ENCODE measurements at regions not wholly inside any gene's neighbourhood (a gene's known extent, or its start where the extent isn't known, plus 50 kb on each side); places are given as distances from the start of the nearest gene placed in this dataset.

GRCh38 chr4:163902417-163902816 is 407.9 kb downstream of the TMA16 start:
- Mint-ChIP-seq H3K9me3 (peaks cover 2% of the 10 kb centered on the region), H3K27ac (no peak overlapping the region), H3K27me3 (ENCODE audit: insufficient read depth) (no peaks in the 10 kb centered on the region), H3K36me3 (ENCODE audit: low read depth) (no peaks in the 10 kb centered on the region), H3K4me1 (peaks cover 7% of the 10 kb centered on the region), H3K4me3 (no peak overlapping the region)
- no peak overlapping the region for H3K27ac ChIP-seq (ENCODE audit: low read depth, low read length)
- TF ChIP-seq CTCF (conservative IDR thresholded peaks at IDR 0.05) = no peak
- H3K27me3 ChIP-seq (ENCODE audit: control insufficient read depth, insufficient read depth, low read length, poor library complexity, severe bottlenecking) = peaks cover 12% of the 10 kb centered on the region
- no peak overlapping the region for H3K9ac ChIP-seq (ENCODE audit: extremely low read depth, low read length, poor library complexity, severe bottlenecking)
- no peaks in the 10 kb centered on the region for H3K9me3 ChIP-seq (ENCODE audit: control insufficient read depth, low read length)
- 100% methylated on average over 2 of the region's 2 CpGs; no CpG with 5 or more reads in 1 of the 2 experiments for WGBS, 2 experiments (ENCODE audit: insufficient coverage in 1 of 2, insufficient read length in 1 of 2)
- H3K4me1 ChIP-seq (ENCODE audit: control insufficient read depth, insufficient read depth, low read length) = no peaks in the 10 kb centered on the region
- H3K4me3 ChIP-seq (ENCODE audit: low read length) = no peak overlapping the region
- no peak for DNase-seq
- H3K36me3 ChIP-seq (ENCODE audit: control insufficient read depth, insufficient read depth, low read length) = no peaks in the 10 kb centered on the region

GRCh38 chr4:163911891-163912290 is 417.4 kb downstream of the TMA16 start:
- H3K4me1 Mint-ChIP-seq = no peaks in the 10 kb centered on the region
- H3K9me3 ChIP-seq (ENCODE audit: control insufficient read depth, low read length) = no peaks in the 10 kb centered on the region
- H3K4me3 Mint-ChIP-seq = no peak overlapping the region
- H3K36me3 ChIP-seq (ENCODE audit: control insufficient read depth, insufficient read depth, low read length) = no peaks in the 10 kb centered on the region
- no peaks in the 10 kb centered on the region for H3K4me1 ChIP-seq (ENCODE audit: control insufficient read depth, insufficient read depth, low read length)
- H3K27me3 ChIP-seq (ENCODE audit: control insufficient read depth, insufficient read depth, low read length, poor library complexity, severe bottlenecking) = no peaks in the 10 kb centered on the region
- H3K27ac Mint-ChIP-seq = no peak overlapping the region
- no peak overlapping the region for H3K9ac ChIP-seq (ENCODE audit: extremely low read depth, low read length, poor library complexity, severe bottlenecking)
- H3K36me3 Mint-ChIP-seq (ENCODE audit: low read depth) = no peaks in the 10 kb centered on the region
- no peak for TF ChIP-seq CTCF (conservative IDR thresholded peaks at IDR 0.05)
- no peaks in the 10 kb centered on the region for H3K27me3 Mint-ChIP-seq (ENCODE audit: insufficient read depth)
- WGBS, 2 experiments (ENCODE audit: insufficient coverage in 1 of 2, insufficient read length in 1 of 2) = 87 to 100% methylated on average over 3 to 5 of the region's 5 CpGs
- no peak overlapping the region for H3K4me3 ChIP-seq (ENCODE audit: low read length)
- no peaks in the 10 kb centered on the region for H3K9me3 Mint-ChIP-seq
- DNase-seq = no peak
- no peak overlapping the region for H3K27ac ChIP-seq (ENCODE audit: low read depth, low read length)

- H3K4me3 ChIP-seq (ENCODE audit: low read length) = no peak overlapping the region
- H3K36me3 Mint-ChIP-seq (ENCODE audit: low read depth) = no peaks in the 10 kb centered on the region
- H3K4me1 ChIP-seq (ENCODE audit: control insufficient read depth, insufficient read depth, low read length) = no peaks in the 10 kb centered on the region
- no peak overlapping the region for H3K27ac ChIP-seq (ENCODE audit: low read depth, low read length)
- no peak for DNase-seq
- H3K4me1 Mint-ChIP-seq = no peaks in the 10 kb centered on the region
- H3K4me3 Mint-ChIP-seq = no peak overlapping the region
- no peaks in the 10 kb centered on the region for H3K36me3 ChIP-seq (ENCODE audit: control insufficient read depth, insufficient read depth, low read length)
- 90% methylated on average over 4 of the region's 4 CpGs; no CpG with 5 or more reads in 1 of the 2 experiments for WGBS, 2 experiments (ENCODE audit: insufficient coverage in 1 of 2, insufficient read length in 1 of 2)
- no peak overlapping the region for H3K27ac Mint-ChIP-seq
- H3K9me3 Mint-ChIP-seq = no peaks in the 10 kb centered on the region
- H3K9me3 ChIP-seq (ENCODE audit: control insufficient read depth, low read length) = no peaks in the 10 kb centered on the region
- H3K27me3 ChIP-seq (ENCODE audit: control insufficient read depth, insufficient read depth, low read length, poor library complexity, severe bottlenecking) = no peaks in the 10 kb centered on the region
- no peak for TF ChIP-seq CTCF (conservative IDR thresholded peaks at IDR 0.05)
- H3K27me3 Mint-ChIP-seq (ENCODE audit: insufficient read depth) = no peaks in the 10 kb centered on the region
- no peak overlapping the region for H3K9ac ChIP-seq (ENCODE audit: extremely low read depth, low read length, poor library complexity, severe bottlenecking)
Observed at GRCh38 chr4:163913571-163913970, 419.1 kb downstream of the TMA16 start.
